HEK293 (cell line): ENCODE measurements at regions not wholly inside any gene's neighbourhood (a gene's known extent, or its start where the extent isn't known, plus 50 kb on each side); places are given as distances from the start of the nearest gene placed in this dataset.

Experiments used
- CTCF ChIA-PET: fragments of 350-600 bp; formaldehyde crosslinking; extraction: SDS; loops from one replicate; lab custom pipeline; 2021; ENCODE audit warnings: antibody characterized with exemption; lab: Yijun Ruan, JAX
- POLR2A ChIA-PET: fragments of 300-600 bp; formaldehyde crosslinking; extraction: SDS; loops from one replicate; lab custom pipeline; 2020; ENCODE audit warnings: antibody characterized with exemption, inconsistent platforms; lab: Yijun Ruan, JAX
- H3K27ac ChIP-seq: fragments of 200-500 bp; sonication (Bioruptor generic); 2 replicates; pipeline ENCODE4 v1.5.1; 2014; ENCODE audit warnings: low read depth, low read length, control low read depth, inconsistent platforms; ENCODE audit errors: extremely low read depth
- H3K36me3 ChIP-seq, 2 experiments: fragments of 200-500 bp in 1 of 2; sonication (Bioruptor generic) in 1 of 2; 1 replicate in 1 of 2; 2 replicates in 1 of 2; pipeline ENCODE4 v1.5.1; 2014 to 2017; ENCODE audit warnings: inconsistent platforms in 2 of 2, low read length in 2 of 2; ENCODE audit not compliant: control insufficient read depth in 2 of 2, insufficient read depth in 1 of 2
- H3K4me1 ChIP-seq: fragments of 200-500 bp; sonication (Bioruptor generic); 2 replicates; pipeline ENCODE4 v1.5.1; 2014; ENCODE audit warnings: mild to moderate bottlenecking, low read length, inconsistent platforms; ENCODE audit not compliant: control insufficient read depth, insufficient read depth
- H3K4me3 ChIP-seq: 2 replicates; pipeline ENCODE4 v1.5.1; 2011; ENCODE audit warnings: low read depth, mild to moderate bottlenecking, control low read depth, low read length, moderate library complexity
- H3K9me3 ChIP-seq: fragments of 200-500 bp; sonication (Bioruptor generic); 2 replicates; pipeline ENCODE4 v1.5.1; 2014; ENCODE audit warnings: low read depth, low read length, inconsistent platforms; ENCODE audit not compliant: control insufficient read depth, insufficient read depth
- EGR2 ChIP-seq: fragments of 450-650 bp; formaldehyde crosslinking; IDR thresholded peaks from 2 replicates; pipeline ENCODE4 v1.5.1; 2016; ENCODE audit warnings: low read depth, missing biosample characterization, missing genetic modification characterization
- FEZF1 ChIP-seq: fragments of 450-650 bp; formaldehyde crosslinking; IDR thresholded peaks from 2 replicates; pipeline ENCODE4 v1.5.1; 2016; ENCODE audit warnings: missing biosample characterization, missing genetic modification characterization
- KLF10 ChIP-seq: fragments of 450-650 bp; IDR thresholded peaks from 2 replicates; pipeline ENCODE4 v1.5.1; 2018; ENCODE audit warnings: missing biosample characterization, mild to moderate bottlenecking, missing genetic modification characterization
- PRDM4 ChIP-seq: fragments of 450-650 bp; formaldehyde crosslinking; IDR thresholded peaks from 2 replicates; pipeline ENCODE4 v1.5.1; 2017; ENCODE audit warnings: missing biosample characterization, missing genetic modification characterization
- ZEB2 ChIP-seq: fragments of 450-650 bp; formaldehyde crosslinking; IDR thresholded peaks from 2 replicates; pipeline ENCODE4 v1.5.1; 2016; ENCODE audit warnings: missing biosample characterization, missing genetic modification characterization
- ZFHX2 ChIP-seq: fragments of 450-650 bp; formaldehyde crosslinking; conservative IDR thresholded peaks from 2 replicates; pipeline ENCODE4 v1.5.1; 2016; ENCODE audit warnings: missing biosample characterization, missing genetic modification characterization
- ZNF140 ChIP-seq: fragments of 450-650 bp; formaldehyde crosslinking; IDR thresholded peaks from 2 replicates; pipeline ENCODE4 v1.5.1; 2016; ENCODE audit warnings: missing biosample characterization, missing genetic modification characterization
- ZNF311 ChIP-seq: fragments of 450-650 bp; formaldehyde crosslinking; IDR thresholded peaks from 2 replicates; pipeline ENCODE4 v1.5.1; 2017; ENCODE audit warnings: missing biosample characterization, missing genetic modification characterization, borderline replicate concordance
- ZNF398 ChIP-seq: fragments of 450-650 bp; formaldehyde crosslinking; IDR thresholded peaks from 2 replicates; pipeline ENCODE4 v1.5.1; 2017; ENCODE audit warnings: missing biosample characterization, missing genetic modification characterization
- ZNF529 ChIP-seq: fragments of 450-650 bp; formaldehyde crosslinking; IDR thresholded peaks from 2 replicates; pipeline ENCODE4 v1.5.1; 2017; ENCODE audit warnings: missing genetic modification characterization, missing biosample characterization; ENCODE audit not compliant: insufficient replicate concordance
- TF ChIP-seq, protein P1 (sequence below): fragments of 450-650 bp; formaldehyde crosslinking; IDR thresholded peaks from 2 replicates; pipeline ENCODE4 v1.5.1; 2017; ENCODE audit warnings: missing biosample characterization, missing genetic modification characterization
- TF ChIP-seq, protein P2 (sequence below): fragments of 450-650 bp; formaldehyde crosslinking; IDR thresholded peaks from 2 replicates; pipeline ENCODE4 v1.5.1; 2017; ENCODE audit warnings: missing biosample characterization, missing genetic modification characterization

DNA sequence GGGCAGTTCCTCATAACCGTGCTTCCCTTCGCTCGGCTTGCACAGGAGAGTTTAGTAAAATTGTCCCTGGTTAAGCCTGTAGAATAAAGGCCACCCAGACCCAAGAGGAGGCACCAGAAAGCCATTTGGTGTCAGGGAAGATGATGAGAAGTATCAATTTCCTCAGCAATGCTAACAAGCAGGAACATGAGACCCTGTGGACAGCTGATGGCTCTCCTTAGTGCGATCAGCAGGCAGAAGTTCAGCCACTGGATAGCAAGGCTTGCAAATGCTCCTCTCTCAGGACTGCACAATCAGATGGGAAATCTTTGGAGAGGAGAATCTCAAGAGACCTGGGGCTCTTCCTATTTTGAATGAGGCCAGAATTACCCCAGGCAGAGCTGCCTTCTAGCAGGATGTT is 261.1 kb upstream of the DYNLRB2 start:
- CTCF ChIA-PET, result interaction anchor here (0.6 kb wide), 2 partner anchors 39 to 417 kb away, joined by 3 to 4 read pairs; no protein-coding TSS in a partner anchor
- Histone ChIP-seq H3K9me3 (no peaks in the 10 kb centered on the region), H3K36me3 (no peaks in the 10 kb centered on the region), H3K27ac (no peak overlapping the region)
- POLR2A ChIA-PET, result no interaction called here
- no peak for TF ChIP-seq KLF10
- TF ChIP-seq, all 188 proteins: peak for 0
- no peak overlapping the region for H3K4me3 ChIP-seq
- H3K4me1 ChIP-seq, result no peaks in the 10 kb centered on the region

DNA sequence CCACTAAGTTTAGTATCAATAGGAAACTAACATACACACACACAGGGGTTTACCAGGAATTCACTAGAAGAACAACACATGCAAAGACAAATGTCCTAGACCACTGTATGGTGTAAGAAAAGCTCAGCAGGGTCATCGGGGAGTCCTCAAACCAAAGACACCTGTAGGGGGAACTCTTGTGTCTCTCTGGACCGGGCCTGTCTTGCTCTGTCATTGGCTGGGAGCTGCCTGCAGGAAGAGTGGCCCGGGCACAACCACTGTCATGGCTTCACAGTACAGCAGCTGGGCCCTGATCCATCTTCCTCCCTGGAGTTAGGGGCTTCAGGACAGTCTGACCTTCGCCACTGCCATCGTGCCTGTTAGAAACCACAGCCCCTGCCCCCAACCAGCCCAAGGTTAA is 263.6 kb upstream of the DYNLRB2 start:
- Histone ChIP-seq H3K36me3 (no peaks in the 10 kb centered on the region), H3K4me1 (no peaks in the 10 kb centered on the region), H3K9me3 (no peaks in the 10 kb centered on the region), H3K27ac (no peak overlapping the region), H3K4me3 (no peak overlapping the region)
- ChIA-PET CTCF (interaction anchor here (0.7 to 1.1 kb wide), 2 partner anchors 33 to 742 kb away, joined by 3 read pairs; no protein-coding TSS in a partner anchor), POLR2A (no interaction called here)
- TF ChIP-seq, protein P1, sequence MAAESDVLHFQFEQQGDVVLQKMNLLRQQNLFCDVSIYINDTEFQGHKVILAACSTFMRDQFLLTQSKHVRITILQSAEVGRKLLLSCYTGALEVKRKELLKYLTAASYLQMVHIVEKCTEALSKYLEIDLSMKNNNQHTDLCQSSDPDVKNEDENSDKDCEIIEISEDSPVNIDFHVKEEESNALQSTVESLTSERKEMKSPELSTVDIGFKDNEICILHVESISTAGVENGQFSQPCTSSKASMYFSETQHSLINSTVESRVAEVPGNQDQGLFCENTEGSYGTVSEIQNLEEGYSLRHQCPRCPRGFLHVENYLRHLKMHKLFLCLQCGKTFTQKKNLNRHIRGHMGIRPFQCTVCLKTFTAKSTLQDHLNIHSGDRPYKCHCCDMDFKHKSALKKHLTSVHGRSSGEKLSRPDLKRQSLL (tag by site-specific recombination), result no peak
- TF ChIP-seq ZNF140 (tag by site-specific recombination) (no peak), ZNF529 (no peak), FEZF1 (no peak), ZEB2 (tag by site-specific recombination) (no peak)

GRCh38 chr16:80274576-80275191 is 266.1 kb upstream of the DYNLRB2 start:
- Histone ChIP-seq H3K9me3 (no peaks in the 10 kb centered on the region), H3K4me3 (no peak overlapping the region), H3K4me1 (no peaks in the 10 kb centered on the region), H3K27ac (no peak overlapping the region), H3K36me3 (no peaks in the 10 kb centered on the region)
- ChIA-PET POLR2A (no interaction called here), CTCF (interaction anchor here (0.6 kb wide), 1 partner anchor 195 kb away, joined by 3 read pairs; no protein-coding TSS in a partner anchor)
- TF ChIP-seq ZNF311 (tag by site-specific recombination) (no peak), EGR2 (peak; percentile 21; the same call in 1 of the 2 replicates), ZFHX2 (peak; percentile 58; the same call in 1 of the 2 replicates), PRDM4 (tag by site-specific recombination) (no peak), ZNF398 (tag by site-specific recombination) (0 out of 2 replicates have a peak, but pooled peaks have one; percentile 11)
- TF ChIP-seq, protein P2, sequence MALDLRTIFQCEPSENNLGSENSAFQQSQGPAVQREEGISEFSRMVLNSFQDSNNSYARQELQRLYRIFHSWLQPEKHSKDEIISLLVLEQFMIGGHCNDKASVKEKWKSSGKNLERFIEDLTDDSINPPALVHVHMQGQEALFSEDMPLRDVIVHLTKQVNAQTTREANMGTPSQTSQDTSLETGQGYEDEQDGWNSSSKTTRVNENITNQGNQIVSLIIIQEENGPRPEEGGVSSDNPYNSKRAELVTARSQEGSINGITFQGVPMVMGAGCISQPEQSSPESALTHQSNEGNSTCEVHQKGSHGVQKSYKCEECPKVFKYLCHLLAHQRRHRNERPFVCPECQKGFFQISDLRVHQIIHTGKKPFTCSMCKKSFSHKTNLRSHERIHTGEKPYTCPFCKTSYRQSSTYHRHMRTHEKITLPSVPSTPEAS (tag by site-specific recombination), result peak; percentile 90
